D721Med (cell line): ENCODE measurements at regions not wholly inside any gene's neighbourhood (a gene's known extent, or its start where the extent isn't known, plus 50 kb on each side); places are given as distances from the start of the nearest gene placed in this dataset.

Experiments
- DNase-seq: peaks from one replicate; pipeline ENCODE4 v3.0.0; 2011; ENCODE audit warnings: low spot score; ENCODE audit not compliant: insufficient read length
- FAIRE-seq: peaks from 2 replicates; lab custom pipeline; 2011; peaks lifted over from hg19 to GRCh38; lab: Jason Lieb, UNC
- CTCF ChIP-seq: IDR thresholded peaks from 2 replicates; pipeline ENCODE4 v1.5.1; 2012; ENCODE audit warnings: mild to moderate bottlenecking, control low read depth; ENCODE audit not compliant: insufficient read depth; ENCODE audit errors: missing control alignments

- no peak for DNase-seq
- FAIRE-seq = no peak
- TF ChIP-seq CTCF = no peak
Measured at GRCh38 chr7:15921576-15921975, 235.1 kb upstream of the MEOX2 start.

GRCh38 chr7:15920953-15921352 is 234.5 kb upstream of the MEOX2 start:
- no peak for DNase-seq
- no peak for FAIRE-seq
- TF ChIP-seq CTCF = no peak

GRCh38 chr7:15916681-15917380 is 230.3 kb upstream of the MEOX2 start:
- no peak for DNase-seq
- FAIRE-seq = peak; percentile 61
- no peak for TF ChIP-seq CTCF

GRCh38 chr7:15915686-15916293 is 229.3 kb upstream of the MEOX2 start:
- no peak for FAIRE-seq
- no peak for DNase-seq
- TF ChIP-seq CTCF = no peak

- FAIRE-seq (no peak), DNase-seq (no peak)
- TF ChIP-seq CTCF = no peak
Measured at GRCh38 chr7:15914611-15915010, 228.1 kb upstream of the MEOX2 start.

- TF ChIP-seq CTCF = no peak
- FAIRE-seq (no peak), DNase-seq (no peak)
Measured at GRCh38 chr7:15906436-15906835, 220.0 kb upstream of the MEOX2 start.

GRCh38 chr7:15905251-15906040 is 219.0 kb upstream of the MEOX2 start:
- TF ChIP-seq CTCF = no peak
- DNase-seq (no peak), FAIRE-seq (no peak)
